ENCODE measurements at regions not wholly inside any gene's neighbourhood (a gene's known extent, or its start where the extent isn't known, plus 50 kb on each side); places are given as distances from the start of the nearest gene placed in this dataset.
"Not testable (repeated sequence)": the region's sequence is repeated elsewhere in the genome, so short reads cannot be mapped to it uniquely, and the experiment has no call there.

GRCh38 chr6:8361259-8361658 lies 74.1 kb downstream of the SLC35B3 start:
- DNase-seq = no peak

- no peak for DNase-seq
Measured at GRCh38 chr6:8352966-8353340, 82.4 kb downstream of the SLC35B3 start.

GRCh38 chr6:8352335-8352965 lies 82.9 kb downstream of the SLC35B3 start:
- DNase-seq = no peak

- no peak for DNase-seq
Measured at GRCh38 chr6:8343600-8343999, 91.7 kb downstream of the SLC35B3 start.

- DNase-seq = no peak
Measured at GRCh38 chr6:8342241-8342819, 93.0 kb downstream of the SLC35B3 start.

- no peak for DNase-seq
Measured at GRCh38 chr6:8337147-8337546, 98.2 kb downstream of the SLC35B3 start.

GRCh38 chr6:8336406-8337057 lies 98.8 kb downstream of the SLC35B3 start:
- no peak for DNase-seq

GRCh38 chr6:8335896-8336295 lies 99.4 kb downstream of the SLC35B3 start:
- no peak for DNase-seq

GRCh38 chr6:8335381-8335780 lies 100.0 kb downstream of the SLC35B3 start:
- DNase-seq = no peak

GRCh38 chr6:8334113-8334512 lies 101.2 kb downstream of the SLC35B3 start:
- DNase-seq = no peak

GRCh38 chr6:8329562-8329961 lies 105.8 kb downstream of the SLC35B3 start:
- DNase-seq = no peak

GRCh38 chr6:8325743-8326142 lies 109.6 kb downstream of the SLC35B3 start:
- DNase-seq = no peak

- no peak for DNase-seq
Measured at GRCh38 chr6:8322659-8323058, 112.7 kb downstream of the SLC35B3 start.

GRCh38 chr6:8321671-8322404 lies 113.5 kb downstream of the SLC35B3 start:
- DNase-seq = no peak

- DNase-seq = no peak
Measured at GRCh38 chr6:8315154-8315553, 120.2 kb downstream of the SLC35B3 start.

GRCh38 chr6:8301502-8301901 lies 133.8 kb downstream of the SLC35B3 start:
- DNase-seq = no peak

- no peak for DNase-seq
Measured at GRCh38 chr6:8299034-8299433, 136.3 kb downstream of the SLC35B3 start.

GRCh38 chr6:8282946-8283345 lies 152.4 kb downstream of the SLC35B3 start:
- DNase-seq = not testable (repeated sequence)

GRCh38 chr6:8282380-8282779 lies 153.0 kb downstream of the SLC35B3 start:
- DNase-seq = no peak

- DNase-seq = no peak
Measured at GRCh38 chr6:8279041-8279805, 156.1 kb downstream of the SLC35B3 start.

- no peak for DNase-seq
Measured at GRCh38 chr6:8278562-8278961, 156.8 kb downstream of the SLC35B3 start.

GRCh38 chr6:8277769-8278168 lies 157.6 kb downstream of the SLC35B3 start:
- peak in 2 of 4 experiments; percentile 22 to 36 for DNase-seq

GRCh38 chr6:8276148-8276547 lies 159.2 kb downstream of the SLC35B3 start:
- DNase-seq = no peak

Measured in suppressor macrophage (primary cell).